Esophagus muscularis mucosa (tissue), 4 donors: ENCODE measurements at regions not wholly inside any gene's neighbourhood (a gene's known extent, or its start where the extent isn't known, plus 50 kb on each side); places are given as distances from the start of the nearest gene placed in this dataset.

Experiments
- DNase-seq: peaks from one replicate; pipeline ENCODE4 v3.0.0-alpha.2; 2017; ENCODE audit errors: extremely low spot score
- H3K27ac ChIP-seq, 4 donors: fragments of 200-600 bp; sonication (generic); replicated peaks in 1 of 4; 1 replicate in 3 of 4; 2 replicates in 1 of 4; pipeline ENCODE4 v1.5.1; 2016 to 2019; ENCODE audit warnings: mild to moderate bottlenecking in 1 of 4
- H3K27me3 ChIP-seq, 4 donors: fragments of 200-600 bp; sonication (generic); one replicate each; pipeline versions ENCODE4 v1.5.1 to v1.6.0; 2016 to 2019
- H3K36me3 ChIP-seq, 4 donors: fragments of 200-600 bp; sonication (generic); one replicate each; pipeline ENCODE4 v1.5.1; 2016 to 2019
- H3K4me1 ChIP-seq, 4 donors: fragments of 200-600 bp; sonication (generic); one replicate each; pipeline ENCODE4 v1.5.1; 2016 to 2019
- H3K4me3 ChIP-seq, 4 donors: fragments of 200-600 bp; sonication (generic); 1 replicate in 2 of 4; 2 replicates in 2 of 4; pipeline ENCODE4 v1.5.1; 2016 to 2019; ENCODE audit warnings: mild to moderate bottlenecking in 4 of 4, moderate library complexity in 1 of 4
- H3K9me3 ChIP-seq, 4 donors: fragments of 200-600 bp; sonication (generic); 1 replicate in 3 of 4; 2 replicates in 1 of 4; pipeline ENCODE4 v1.5.1; 2016 to 2019
- EP300 ChIP-seq: sonication (generic); formaldehyde crosslinking; IDR thresholded peaks from one replicate; pipeline ENCODE4 v1.6.1; 2017; ENCODE audit warnings: antibody characterized with exemption
- POLR2A ChIP-seq: fragments of 450-650 bp; IDR thresholded peaks from one replicate; pipeline ENCODE4 v1.6.1; 2017; ENCODE audit warnings: antibody characterized with exemption, moderate library complexity, mild to moderate bottlenecking, low read depth
- POLR2AphosphoS5 ChIP-seq, 2 donors: sonication (generic); formaldehyde crosslinking; IDR thresholded peaks; one replicate each; pipeline ENCODE4 v1.6.1; 2017; ENCODE audit warnings: antibody characterized with exemption in 2 of 2
- WGBS: methylation state at CpG from one replicate; pipeline ENCODE4 v1.1.5; 2018; 5-methylcytosine and 5-hydroxymethylcytosine counted together
- intact Hi-C: fragments of 100-400 bp; cut with DNase I; formaldehyde crosslinking; loops from one replicate; pipeline ENCODE4 v1.15.1; 2023
- TF ChIP-seq, protein P1 (sequence below), 3 experiments: fragments of 200-600 bp in 2 of 3; fragments of 450-650 bp in 1 of 3; sonication (generic) in 2 of 3; IDR thresholded peaks; one replicate each; pipeline ENCODE4 v1.5.1; 2017 to 2019; ENCODE audit warnings: antibody characterized with exemption in 3 of 3, mild to moderate bottlenecking in 2 of 3, moderate library complexity in 1 of 3

DNA sequence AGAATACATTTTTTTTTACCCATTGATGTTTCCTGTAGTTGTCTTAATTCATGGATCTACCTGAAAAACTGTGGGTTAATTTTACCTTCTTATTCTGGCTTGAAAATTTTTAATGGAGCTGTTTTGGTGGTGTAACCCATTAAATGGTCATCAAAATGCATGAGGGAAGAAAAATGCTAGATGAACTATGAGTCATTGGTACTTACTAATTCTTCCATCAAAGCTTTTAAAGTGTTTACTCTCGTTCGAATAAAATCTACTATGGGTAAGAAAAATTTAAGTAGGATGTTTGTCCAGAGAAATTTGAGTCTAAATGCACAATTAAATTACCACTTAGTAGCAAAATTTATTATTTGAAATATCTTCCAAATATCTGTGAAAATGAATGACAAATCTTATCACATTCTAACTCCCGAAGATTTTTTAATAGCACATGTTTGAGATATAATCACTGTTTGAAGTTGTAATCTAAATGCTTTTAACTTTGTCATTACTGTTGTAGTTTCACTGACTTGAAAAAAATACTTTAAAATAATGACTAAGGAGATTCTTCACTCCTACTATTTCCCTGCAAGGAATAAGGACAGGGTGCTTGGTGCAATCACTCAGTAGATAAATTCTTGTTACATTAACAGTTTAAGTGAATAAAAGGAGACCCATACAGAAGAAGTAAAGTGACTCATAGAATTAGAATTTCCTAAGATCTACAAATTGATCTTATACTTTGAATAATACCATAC lies 437.7 kb downstream of the IRS2 start:
- H3K27ac ChIP-seq: no peak overlapping the region
- intact Hi-C loops: no loop called here
- WGBS: 38% methylated on average over 3 of the region's 3 CpGs

DNA sequence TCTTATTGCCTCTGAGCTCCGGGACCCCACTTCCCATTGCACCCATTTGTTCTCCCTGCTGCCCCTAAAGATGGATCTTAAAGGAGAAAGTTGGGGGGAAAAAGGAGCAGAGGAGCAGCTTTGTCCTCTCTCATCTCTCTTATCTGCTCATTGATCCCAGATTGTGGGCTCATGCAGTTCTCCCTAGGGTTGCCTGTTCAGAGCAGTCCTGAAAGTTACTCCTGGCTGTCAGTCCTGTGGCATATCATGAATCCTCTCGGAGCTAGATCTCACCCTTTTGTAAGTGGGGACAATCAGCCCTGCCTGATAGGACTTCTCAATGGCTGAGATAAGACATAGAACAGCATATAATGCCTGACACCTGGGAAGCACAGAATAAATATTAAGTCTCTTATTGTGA lies 440.3 kb downstream of the IRS2 start:
- Histone ChIP-seq H3K4me3 (no peak overlapping the region), H3K36me3 (no peaks in the 10 kb centered on the region), H3K9me3 (no peaks in the 10 kb centered on the region), H3K27ac (no peak overlapping the region), H3K4me1 (peaks cover 0 to 5% (median 0%) of the 10 kb centered on the region in 4 donors), H3K27me3 (no peaks in the 10 kb centered on the region)
- 85% methylated on average over 2 of the region's 2 CpGs for WGBS
- no peak for DNase-seq
- TF ChIP-seq POLR2AphosphoS5 (IDR thresholded peaks at IDR 0.05) (no peak), EP300 (no peak), POLR2A (no peak)
- TF ChIP-seq, protein P1, sequence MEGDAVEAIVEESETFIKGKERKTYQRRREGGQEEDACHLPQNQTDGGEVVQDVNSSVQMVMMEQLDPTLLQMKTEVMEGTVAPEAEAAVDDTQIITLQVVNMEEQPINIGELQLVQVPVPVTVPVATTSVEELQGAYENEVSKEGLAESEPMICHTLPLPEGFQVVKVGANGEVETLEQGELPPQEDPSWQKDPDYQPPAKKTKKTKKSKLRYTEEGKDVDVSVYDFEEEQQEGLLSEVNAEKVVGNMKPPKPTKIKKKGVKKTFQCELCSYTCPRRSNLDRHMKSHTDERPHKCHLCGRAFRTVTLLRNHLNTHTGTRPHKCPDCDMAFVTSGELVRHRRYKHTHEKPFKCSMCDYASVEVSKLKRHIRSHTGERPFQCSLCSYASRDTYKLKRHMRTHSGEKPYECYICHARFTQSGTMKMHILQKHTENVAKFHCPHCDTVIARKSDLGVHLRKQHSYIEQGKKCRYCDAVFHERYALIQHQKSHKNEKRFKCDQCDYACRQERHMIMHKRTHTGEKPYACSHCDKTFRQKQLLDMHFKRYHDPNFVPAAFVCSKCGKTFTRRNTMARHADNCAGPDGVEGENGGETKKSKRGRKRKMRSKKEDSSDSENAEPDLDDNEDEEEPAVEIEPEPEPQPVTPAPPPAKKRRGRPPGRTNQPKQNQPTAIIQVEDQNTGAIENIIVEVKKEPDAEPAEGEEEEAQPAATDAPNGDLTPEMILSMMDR (IDR thresholded peaks at IDR 0.05): no peak
- intact Hi-C loops: no loop called here

More for the DNA sequence above, 437.7 kb downstream of the IRS2 start:
- H3K9me3 ChIP-seq: no peaks in the 10 kb centered on the region
- TF ChIP-seq, protein P1 (IDR thresholded peaks at IDR 0.05): no peak
- TF ChIP-seq POLR2AphosphoS5 (IDR thresholded peaks at IDR 0.05) (no peak), EP300 (no peak), POLR2A (no peak)
- no peaks in the 10 kb centered on the region for H3K27me3 ChIP-seq
- H3K4me1 ChIP-seq: peaks cover 0 to 5% (median 0%) of the 10 kb centered on the region in 4 donors
- no peaks in the 10 kb centered on the region for H3K36me3 ChIP-seq
- DNase-seq: no peak
- no peak overlapping the region for H3K4me3 ChIP-seq

DNA sequence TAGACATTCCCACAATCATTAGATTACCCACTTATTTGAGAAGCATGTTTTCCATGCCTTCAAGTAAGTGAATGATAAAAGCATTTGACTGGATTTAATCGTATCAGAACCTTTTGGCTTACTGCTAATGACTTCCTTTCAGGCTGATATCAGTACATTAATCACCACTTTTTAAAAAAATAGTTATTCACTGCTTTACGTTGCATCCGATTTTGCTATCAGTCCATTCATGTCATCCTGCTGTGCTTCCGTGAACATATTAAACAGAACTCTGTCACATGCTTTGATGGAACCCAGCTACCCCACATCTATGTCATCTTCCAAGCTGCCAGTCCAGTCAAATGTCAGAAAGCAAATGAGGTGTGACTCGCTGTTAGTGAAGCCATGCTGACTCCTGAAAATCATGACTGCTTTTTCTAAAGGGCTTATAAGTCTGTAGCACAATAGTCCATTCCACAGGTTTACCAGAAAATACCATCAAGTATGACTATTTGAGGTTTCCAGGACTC lies 440.9 kb downstream of the IRS2 start:
- H3K9me3 ChIP-seq: no peaks in the 10 kb centered on the region
- no peaks in the 10 kb centered on the region for H3K27me3 ChIP-seq
- no peaks in the 10 kb centered on the region for H3K36me3 ChIP-seq
- H3K4me3 ChIP-seq: no peak overlapping the region
- no peak for DNase-seq
- intact Hi-C loops: no loop called here
- 74% methylated on average over 5 of the region's 5 CpGs for WGBS
- TF ChIP-seq POLR2A (no peak), EP300 (no peak), POLR2AphosphoS5 (IDR thresholded peaks at IDR 0.05) (no peak)
- TF ChIP-seq, protein P1 (IDR thresholded peaks at IDR 0.05): no peak
- H3K4me1 ChIP-seq: peaks cover 0 to 5% (median 0%) of the 10 kb centered on the region in 4 donors
- no peak overlapping the region for H3K27ac ChIP-seq

DNA sequence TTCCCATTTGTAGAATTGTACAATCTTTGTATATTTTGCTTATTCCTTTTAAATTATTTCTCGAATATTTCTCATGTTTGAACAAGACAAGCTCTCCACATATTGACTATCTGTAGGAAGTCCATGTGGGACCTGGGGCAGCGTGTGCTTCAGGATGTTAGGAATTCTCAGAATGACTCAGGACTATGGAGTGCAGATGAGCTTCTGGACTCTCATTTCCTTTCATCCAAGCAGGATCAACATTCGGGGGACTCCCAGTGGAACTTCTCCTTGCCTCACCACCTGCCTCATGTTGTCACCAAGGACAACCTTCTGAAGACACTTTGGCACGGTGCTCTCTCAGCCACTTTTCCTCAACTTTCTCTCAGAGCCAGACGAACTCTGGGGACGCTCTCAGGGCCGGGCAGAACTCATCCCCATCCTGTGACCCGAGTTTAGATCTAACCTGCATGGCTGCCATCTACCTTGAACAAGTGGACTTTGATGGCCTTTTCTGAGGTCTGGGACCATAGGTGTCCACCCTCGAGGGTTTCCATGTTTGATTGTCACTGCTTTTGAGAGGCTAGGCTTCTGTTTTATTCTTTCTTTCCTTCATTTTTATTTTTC lies 441.7 kb downstream of the IRS2 start:
- H3K27ac ChIP-seq: no peak overlapping the region
- H3K27me3 ChIP-seq: no peaks in the 10 kb centered on the region
- 88% methylated on average over 9 of the region's 9 CpGs for WGBS
- TF ChIP-seq, protein P1 (IDR thresholded peaks at IDR 0.05): no peak
- TF ChIP-seq POLR2A (no peak), POLR2AphosphoS5 (IDR thresholded peaks at IDR 0.05) (no peak), EP300 (no peak)
- no peak overlapping the region for H3K4me3 ChIP-seq
- no peaks in the 10 kb centered on the region for H3K9me3 ChIP-seq
- H3K36me3 ChIP-seq: no peaks in the 10 kb centered on the region
- intact Hi-C loops: no loop called here
- no peak for DNase-seq
- H3K4me1 ChIP-seq: peaks cover 0 to 5% (median 0%) of the 10 kb centered on the region in 4 donors
